ENCODE measurements at regions not wholly inside any gene's neighbourhood (a gene's known extent, or its start where the extent isn't known, plus 50 kb on each side); places are given as distances from the start of the nearest gene placed in this dataset.

DNA sequence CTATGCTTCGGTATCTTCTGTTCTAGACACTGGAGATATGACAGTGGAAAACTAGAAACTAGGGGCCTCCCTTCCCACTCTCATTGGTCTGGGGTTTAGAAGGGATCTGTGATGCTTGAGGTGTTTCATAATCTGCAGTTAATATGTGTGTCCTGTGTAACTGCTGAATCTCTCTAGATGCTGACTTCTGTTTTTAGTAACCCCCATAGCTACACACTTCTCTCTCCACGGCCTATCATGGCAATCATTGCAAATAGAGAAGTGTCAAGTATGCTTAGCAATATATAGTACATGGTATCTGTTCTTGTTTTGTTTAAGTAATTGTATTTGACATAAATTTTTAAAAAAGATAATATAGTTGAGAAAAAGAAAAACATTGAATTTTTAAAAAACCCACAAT, 394.6 kb upstream of the MMS22L start:
- no peaks in the 10 kb centered on the region for H3K9me3 ChIP-seq (ENCODE audit: control insufficient read depth, low read length, poor library complexity, severe bottlenecking)
- Mint-ChIP-seq H3K4me1 (no peaks in the 10 kb centered on the region), H3K27ac (no peak overlapping the region), H3K27me3 (no peaks in the 10 kb centered on the region), H3K4me3 (no peak overlapping the region), H3K36me3 (ENCODE audit: low read depth) (no peaks in the 10 kb centered on the region)
- DNase-seq (no peak), ATAC-seq (no peak)

- Mint-ChIP-seq H3K4me3 (no peak overlapping the region), H3K27me3 (no peaks in the 10 kb centered on the region), H3K4me1 (no peaks in the 10 kb centered on the region), H3K36me3 (ENCODE audit: low read depth) (no peaks in the 10 kb centered on the region), H3K27ac (no peak overlapping the region)
- DNase-seq: no peak
- no peaks in the 10 kb centered on the region for H3K9me3 ChIP-seq (ENCODE audit: control insufficient read depth, low read length, poor library complexity, severe bottlenecking)
- no peak for ATAC-seq
Measured at GRCh38 chr6:97687916-97688315, 404.9 kb upstream of the MMS22L start.

DNA sequence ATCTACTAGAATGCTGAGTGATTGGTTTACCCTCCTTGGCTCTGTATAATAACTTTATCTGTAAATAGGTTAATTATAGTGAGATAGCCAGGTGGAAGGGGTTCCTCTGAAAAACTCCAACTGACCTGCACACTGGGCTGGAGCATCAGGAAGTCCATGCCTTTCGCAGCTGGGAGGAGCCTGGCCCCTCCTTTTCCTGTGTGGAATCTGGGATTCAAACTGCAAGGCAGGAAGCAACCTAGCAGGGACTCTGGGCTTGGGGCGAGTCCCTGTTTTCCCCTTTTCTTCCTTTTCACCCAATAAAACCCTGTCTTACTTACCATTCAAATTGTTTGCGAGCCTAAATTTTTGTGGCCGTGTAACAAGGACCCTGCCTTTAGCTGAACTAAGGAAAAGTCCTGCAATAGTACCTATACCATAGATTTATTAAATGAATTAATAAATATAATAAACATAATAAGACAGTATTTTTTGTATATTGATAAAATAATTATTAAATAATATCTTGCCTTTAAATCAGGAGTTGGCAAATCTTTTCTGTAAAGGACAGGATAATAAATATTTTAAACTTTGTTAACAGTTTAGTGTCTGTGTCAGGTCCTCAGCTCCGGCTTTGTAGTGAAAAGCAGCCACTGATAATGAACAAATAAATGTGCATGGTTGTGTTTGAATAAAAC, 406.2 kb upstream of the MMS22L start:
- H3K9me3 ChIP-seq (ENCODE audit: control insufficient read depth, low read length, poor library complexity, severe bottlenecking): no peaks in the 10 kb centered on the region
- DNase-seq: no peak
- no peak overlapping the region for H3K27ac Mint-ChIP-seq

GRCh38 chr6:97697456-97697855, 414.4 kb upstream of the MMS22L start:
- no peaks in the 10 kb centered on the region for H3K27me3 Mint-ChIP-seq
- DNase-seq (no peak), ATAC-seq (no peak)
- no peaks in the 10 kb centered on the region for H3K36me3 Mint-ChIP-seq (ENCODE audit: low read depth)
- no peak overlapping the region for H3K27ac Mint-ChIP-seq
- H3K4me1 Mint-ChIP-seq: no peaks in the 10 kb centered on the region
- no peaks in the 10 kb centered on the region for H3K9me3 ChIP-seq (ENCODE audit: control insufficient read depth, low read length, poor library complexity, severe bottlenecking)
- no peak overlapping the region for H3K4me3 Mint-ChIP-seq

More for the DNA sequence above, 406.2 kb upstream of the MMS22L start:
- H3K4me1 Mint-ChIP-seq: no peaks in the 10 kb centered on the region
- H3K27me3 Mint-ChIP-seq: no peaks in the 10 kb centered on the region
- no peaks in the 10 kb centered on the region for H3K36me3 Mint-ChIP-seq (ENCODE audit: low read depth)
- ATAC-seq: no peak
- no peak overlapping the region for H3K4me3 Mint-ChIP-seq

DNA sequence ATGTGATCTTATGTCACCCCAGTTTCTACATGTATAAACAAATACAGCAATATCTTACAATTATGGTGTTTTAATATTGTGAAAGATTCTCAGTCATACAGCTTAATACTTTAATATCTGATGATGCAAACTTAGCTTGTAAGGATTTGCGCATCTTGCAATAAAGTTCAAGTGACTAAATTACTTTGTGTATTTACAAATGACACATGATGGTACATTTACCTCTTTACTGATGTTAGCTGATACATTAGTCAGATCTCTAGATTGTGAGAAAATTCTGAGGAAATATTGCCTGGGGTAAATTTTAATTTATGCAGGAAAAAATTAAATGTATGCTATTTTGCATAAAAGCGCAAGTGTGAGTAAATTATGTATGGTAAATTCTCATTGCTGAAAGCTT, 418.8 kb upstream of the MMS22L start:
- no peaks in the 10 kb centered on the region for H3K9me3 ChIP-seq (ENCODE audit: control insufficient read depth, low read length, poor library complexity, severe bottlenecking)
- H3K4me1 Mint-ChIP-seq: no peaks in the 10 kb centered on the region
- H3K27me3 Mint-ChIP-seq: no peaks in the 10 kb centered on the region
- no peaks in the 10 kb centered on the region for H3K36me3 Mint-ChIP-seq (ENCODE audit: low read depth)
- ATAC-seq: no peak
- H3K27ac Mint-ChIP-seq: no peak overlapping the region
- DNase-seq: no peak
- H3K4me3 Mint-ChIP-seq: no peak overlapping the region

GRCh38 chr6:97702248-97702647, 419.2 kb upstream of the MMS22L start:
- H3K9me3 ChIP-seq (ENCODE audit: control insufficient read depth, low read length, poor library complexity, severe bottlenecking): no peaks in the 10 kb centered on the region
- Mint-ChIP-seq H3K27me3 (no peaks in the 10 kb centered on the region), H3K4me1 (no peaks in the 10 kb centered on the region), H3K27ac (no peak overlapping the region), H3K4me3 (no peak overlapping the region), H3K36me3 (ENCODE audit: low read depth) (no peaks in the 10 kb centered on the region)
- DNase-seq (no peak), ATAC-seq (no peak)

DNA sequence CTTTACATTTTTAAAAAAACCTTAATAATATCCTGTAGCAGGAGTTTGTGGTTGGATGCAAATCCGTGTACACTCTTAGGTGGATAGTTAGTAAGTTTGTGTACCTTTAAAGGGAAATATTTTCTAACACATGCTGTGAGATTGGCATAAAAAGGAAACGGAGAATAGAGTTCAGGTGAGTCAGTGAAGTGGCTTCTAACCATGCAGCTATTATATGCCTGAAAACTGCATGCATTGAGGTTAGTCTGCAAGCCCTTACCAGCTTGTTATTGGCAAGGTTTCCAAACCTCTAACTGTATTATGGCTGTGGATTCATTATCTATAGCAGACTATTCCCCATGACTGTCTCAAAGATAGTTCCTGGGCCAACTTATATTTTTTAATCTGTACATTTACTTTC, 420.6 kb upstream of the MMS22L start:
- ATAC-seq (no peak), DNase-seq (no peak)
- Mint-ChIP-seq H3K4me3 (no peak overlapping the region), H3K27ac (no peak overlapping the region), H3K36me3 (ENCODE audit: low read depth) (no peaks in the 10 kb centered on the region), H3K27me3 (no peaks in the 10 kb centered on the region), H3K4me1 (no peaks in the 10 kb centered on the region)
- no peaks in the 10 kb centered on the region for H3K9me3 ChIP-seq (ENCODE audit: control insufficient read depth, low read length, poor library complexity, severe bottlenecking)

- Mint-ChIP-seq H3K4me3 (no peak overlapping the region), H3K4me1 (no peaks in the 10 kb centered on the region), H3K27me3 (no peaks in the 10 kb centered on the region), H3K27ac (no peak overlapping the region), H3K36me3 (ENCODE audit: low read depth) (no peaks in the 10 kb centered on the region)
- ATAC-seq: no peak
- DNase-seq: no peak
- no peaks in the 10 kb centered on the region for H3K9me3 ChIP-seq (ENCODE audit: control insufficient read depth, low read length, poor library complexity, severe bottlenecking)
Measured at GRCh38 chr6:97705568-97705967, 422.6 kb upstream of the MMS22L start.

DNA sequence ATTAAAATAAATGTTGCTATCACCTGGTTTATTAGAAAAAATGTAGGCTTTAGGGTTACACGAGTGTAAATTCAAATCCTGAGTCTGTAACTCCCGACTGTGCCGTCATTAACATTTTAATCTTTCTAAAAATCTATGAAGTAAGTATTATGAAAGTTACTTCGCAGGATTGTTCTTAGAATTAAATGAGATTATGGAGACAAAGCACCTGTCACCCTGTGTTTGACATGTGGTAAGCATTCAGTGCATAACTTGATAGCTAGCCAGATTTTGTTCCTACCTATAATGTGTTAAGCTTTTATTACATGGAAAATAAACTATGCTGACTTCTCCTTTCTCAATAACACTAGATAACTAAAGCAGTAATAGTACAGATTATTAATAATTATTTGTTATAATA, 429.7 kb upstream of the MMS22L start:
- no peaks in the 10 kb centered on the region for H3K36me3 Mint-ChIP-seq (ENCODE audit: low read depth)

GRCh38 chr6:97714772-97715171, 431.8 kb upstream of the MMS22L start:
- Mint-ChIP-seq H3K27me3 (no peaks in the 10 kb centered on the region), H3K4me3 (no peak overlapping the region), H3K36me3 (ENCODE audit: low read depth) (no peaks in the 10 kb centered on the region), H3K27ac (no peak overlapping the region), H3K4me1 (no peaks in the 10 kb centered on the region)
- no peaks in the 10 kb centered on the region for H3K9me3 ChIP-seq (ENCODE audit: control insufficient read depth, low read length, poor library complexity, severe bottlenecking)
- no peak for DNase-seq
- no peak for ATAC-seq

More for the DNA sequence above, 429.7 kb upstream of the MMS22L start:
- no peaks in the 10 kb centered on the region for H3K4me1 Mint-ChIP-seq
- no peak overlapping the region for H3K27ac Mint-ChIP-seq
- DNase-seq: no peak
- H3K4me3 Mint-ChIP-seq: no peak overlapping the region
- H3K9me3 ChIP-seq (ENCODE audit: control insufficient read depth, low read length, poor library complexity, severe bottlenecking): no peaks in the 10 kb centered on the region
- no peaks in the 10 kb centered on the region for H3K27me3 Mint-ChIP-seq
- no peak for ATAC-seq

DNA sequence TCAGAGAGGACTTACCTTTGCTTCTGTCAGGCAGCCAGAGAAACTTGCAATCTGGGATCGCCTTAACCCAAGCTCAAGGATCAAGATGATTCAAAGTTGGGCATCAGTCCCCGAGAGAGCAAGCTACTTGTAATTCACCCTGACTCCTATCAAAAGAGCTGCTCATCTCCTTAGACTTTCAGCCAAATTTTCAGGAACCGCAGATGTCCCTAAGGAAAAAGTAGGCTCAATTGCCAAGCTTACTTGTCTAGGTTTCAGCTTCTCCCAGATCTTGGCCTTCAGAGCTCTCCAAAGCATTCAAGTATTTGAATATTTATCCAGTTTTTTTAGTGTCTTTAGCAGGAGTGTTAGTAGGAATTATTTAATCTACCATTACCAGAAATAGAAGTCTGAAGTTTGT, 434.1 kb upstream of the MMS22L start:
- Mint-ChIP-seq H3K27me3 (no peaks in the 10 kb centered on the region), H3K4me3 (no peak overlapping the region), H3K36me3 (ENCODE audit: low read depth) (no peaks in the 10 kb centered on the region), H3K4me1 (no peaks in the 10 kb centered on the region), H3K27ac (no peak overlapping the region)
- no peak for ATAC-seq
- H3K9me3 ChIP-seq (ENCODE audit: control insufficient read depth, low read length, poor library complexity, severe bottlenecking): no peaks in the 10 kb centered on the region
- no peak for DNase-seq

DNA sequence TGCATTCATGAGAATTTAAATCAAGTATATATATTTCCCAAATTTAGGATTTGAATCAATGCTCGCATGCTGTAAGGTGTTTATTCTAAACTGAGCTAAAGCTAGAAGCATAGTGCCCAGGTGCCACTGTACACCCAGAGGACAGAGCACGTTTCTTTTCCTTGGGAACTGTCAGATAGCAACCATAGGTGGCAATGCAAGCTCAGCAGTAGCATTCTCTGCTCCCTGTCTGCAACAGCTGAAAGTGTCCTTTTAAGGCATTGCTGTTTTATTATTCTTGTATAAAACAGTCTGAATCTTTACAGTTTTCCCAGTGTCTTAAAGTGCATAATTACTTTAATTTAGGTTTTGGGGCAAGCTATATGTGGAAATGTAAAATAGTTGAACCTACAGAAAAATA, 443.4 kb upstream of the MMS22L start:
- no peaks in the 10 kb centered on the region for H3K36me3 Mint-ChIP-seq (ENCODE audit: low read depth)

GRCh38 chr6:97732045-97732444, 449.0 kb upstream of the MMS22L start:
- H3K36me3 Mint-ChIP-seq (ENCODE audit: low read depth): no peaks in the 10 kb centered on the region

More for the DNA sequence above, 443.4 kb upstream of the MMS22L start:
- no peak for DNase-seq
- H3K27me3 Mint-ChIP-seq: no peaks in the 10 kb centered on the region
- no peaks in the 10 kb centered on the region for H3K9me3 ChIP-seq (ENCODE audit: control insufficient read depth, low read length, poor library complexity, severe bottlenecking)
- no peak overlapping the region for H3K4me3 Mint-ChIP-seq
- no peak overlapping the region for H3K27ac Mint-ChIP-seq
- ATAC-seq: no peak
- H3K4me1 Mint-ChIP-seq: no peaks in the 10 kb centered on the region

DNA sequence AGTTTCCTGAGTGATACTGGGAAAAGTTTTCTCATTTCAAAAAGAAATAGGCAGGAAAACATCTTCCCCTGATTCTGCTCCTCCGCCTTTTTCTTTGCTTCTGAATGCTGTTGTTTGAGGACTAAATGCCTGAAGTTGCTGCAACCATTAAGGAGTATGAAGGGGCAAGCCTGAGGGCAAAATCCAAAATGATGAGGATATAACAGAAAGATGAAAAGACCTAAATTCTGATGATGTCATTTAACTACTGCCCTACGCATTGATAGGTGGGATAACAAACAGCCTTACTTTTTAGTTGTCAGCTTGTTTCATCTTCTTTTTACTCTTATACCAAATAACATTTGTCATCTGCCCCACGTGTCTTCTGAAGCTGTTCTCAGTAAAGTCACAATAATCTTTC, 474.6 kb upstream of the MMS22L start:
- H3K9me3 ChIP-seq (ENCODE audit: control insufficient read depth, low read length, poor library complexity, severe bottlenecking): no peaks in the 10 kb centered on the region
- Mint-ChIP-seq H3K4me3 (no peak overlapping the region), H3K27ac (no peak overlapping the region), H3K4me1 (no peaks in the 10 kb centered on the region), H3K36me3 (ENCODE audit: low read depth) (no peaks in the 10 kb centered on the region), H3K27me3 (no peaks in the 10 kb centered on the region)
- ATAC-seq: no peak
- no peak for DNase-seq

More at GRCh38 chr6:97732045-97732444, 449.0 kb upstream of the MMS22L start:
- no peak for ATAC-seq
- Mint-ChIP-seq H3K27me3 (no peaks in the 10 kb centered on the region), H3K27ac (no peak overlapping the region), H3K4me1 (no peaks in the 10 kb centered on the region), H3K4me3 (no peak overlapping the region)
- H3K9me3 ChIP-seq (ENCODE audit: control insufficient read depth, low read length, poor library complexity, severe bottlenecking): no peaks in the 10 kb centered on the region
- no peak for DNase-seq

Measured in T-helper 17 cell (primary cell).